Breast epithelium (tissue), 3 donors: ENCODE measurements at regions not wholly inside any gene's neighbourhood (a gene's known extent, or its start where the extent isn't known, plus 50 kb on each side); places are given as distances from the start of the nearest gene placed in this dataset.

Experiments used
- CTCF ChIP-seq, 3 donors: fragments of 450-650 bp; IDR thresholded peaks; one replicate each; pipeline ENCODE4 v1.5.1; 2016 to 2017; ENCODE audit warnings: antibody characterized with exemption in 3 of 3, mild to moderate bottlenecking in 3 of 3, moderate library complexity in 3 of 3
- POLR2AphosphoS5 ChIP-seq, 3 donors: sonication (generic); formaldehyde crosslinking; IDR thresholded peaks; one replicate each; pipeline ENCODE4 v1.6.1; 2017; ENCODE audit warnings: antibody characterized with exemption in 3 of 3

GRCh38 chr6:121873595-121873994, 438.1 kb downstream of the GJA1 start:
- TF ChIP-seq CTCF (IDR thresholded peaks at IDR 0.05) (no peak), POLR2AphosphoS5 (IDR thresholded peaks at IDR 0.05) (no peak)
